H54 (cell line): ENCODE measurements at regions not wholly inside any gene's neighbourhood (a gene's known extent, or its start where the extent isn't known, plus 50 kb on each side); places are given as distances from the start of the nearest gene placed in this dataset.
"Not testable (repeated sequence)": the region's sequence is repeated elsewhere in the genome, so short reads cannot be mapped to it uniquely, and the experiment has no call there.

Experiments
- DNase-seq: peaks from one replicate; pipeline ENCODE4 v3.0.0; 2011; ENCODE audit warnings: low spot score, mixed read lengths; ENCODE audit not compliant: insufficient read length
- FAIRE-seq: peaks from 3 replicates; lab custom pipeline; 2011; peaks lifted over from hg19 to GRCh38; lab: Jason Lieb, UNC
- POLR2A ChIP-seq: IDR thresholded peaks from 2 replicates; pipeline ENCODE4 v1.6.1; 2011; ENCODE audit warnings: low read depth, mild to moderate bottlenecking, low read length

DNA sequence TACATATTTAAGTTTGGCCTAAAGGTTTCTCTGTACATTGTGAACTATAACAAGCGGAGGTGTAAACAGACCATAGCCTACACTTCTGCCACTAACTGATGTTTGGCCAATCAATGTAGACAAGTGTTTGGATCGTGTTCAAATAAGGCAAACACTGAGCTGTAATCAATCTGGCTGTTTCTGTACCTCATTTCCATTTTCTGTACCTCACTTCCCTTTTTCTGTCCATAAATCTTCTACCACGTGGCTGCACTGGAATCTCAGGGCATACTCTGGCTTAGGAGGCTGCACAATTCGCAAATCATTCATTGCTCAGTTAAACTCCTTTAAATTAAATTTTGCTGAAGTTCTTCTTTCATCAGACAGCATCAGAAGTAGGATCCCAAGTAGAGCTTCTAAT lies 140.9 kb downstream of the SLC25A46 start:
- DNase-seq (no peak), FAIRE-seq (no peak)
- no peak for TF ChIP-seq POLR2A

DNA sequence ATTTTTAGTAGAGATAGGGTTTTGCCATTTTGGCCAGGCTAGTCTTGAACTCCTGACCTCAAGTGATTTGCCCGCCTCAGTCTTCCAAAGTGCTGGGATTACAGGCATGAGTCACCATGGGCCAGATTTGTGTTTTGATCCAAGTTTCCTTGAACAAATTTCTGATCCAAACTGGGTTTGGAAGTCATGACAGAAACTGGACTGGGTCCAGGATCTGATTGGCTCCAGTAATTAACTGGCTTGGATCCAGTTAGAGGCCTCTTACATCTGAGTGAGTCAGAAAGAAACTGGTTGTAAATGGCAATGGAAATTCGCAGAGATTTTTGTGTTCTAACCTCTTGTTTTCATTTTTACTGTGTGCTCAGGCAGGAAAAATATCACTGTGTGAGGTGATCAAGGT lies 141.6 kb downstream of the SLC25A46 start:
- FAIRE-seq (no peak), DNase-seq (no peak)
- no peak for TF ChIP-seq POLR2A

DNA sequence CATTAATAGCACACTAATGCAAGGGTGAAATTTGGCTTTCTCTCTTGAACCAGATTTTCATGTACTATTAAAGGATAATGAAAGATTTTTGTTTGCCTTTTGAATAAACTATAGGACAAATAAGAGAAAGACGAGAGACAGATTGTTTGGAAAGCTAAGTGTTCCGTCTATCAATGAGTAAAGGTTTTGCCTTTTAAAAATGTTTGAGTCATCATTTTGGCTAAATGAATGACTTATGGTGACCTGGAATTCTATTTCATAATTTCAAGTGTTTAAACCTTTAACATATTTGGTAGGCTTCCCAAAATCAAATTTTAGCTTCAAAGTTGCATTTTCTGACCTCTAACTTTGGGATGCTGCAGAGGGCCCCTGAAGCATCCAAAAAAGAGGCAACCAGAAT lies 145.2 kb downstream of the SLC25A46 start:
- DNase-seq (no peak), FAIRE-seq (no peak)
- TF ChIP-seq POLR2A = no peak

DNA sequence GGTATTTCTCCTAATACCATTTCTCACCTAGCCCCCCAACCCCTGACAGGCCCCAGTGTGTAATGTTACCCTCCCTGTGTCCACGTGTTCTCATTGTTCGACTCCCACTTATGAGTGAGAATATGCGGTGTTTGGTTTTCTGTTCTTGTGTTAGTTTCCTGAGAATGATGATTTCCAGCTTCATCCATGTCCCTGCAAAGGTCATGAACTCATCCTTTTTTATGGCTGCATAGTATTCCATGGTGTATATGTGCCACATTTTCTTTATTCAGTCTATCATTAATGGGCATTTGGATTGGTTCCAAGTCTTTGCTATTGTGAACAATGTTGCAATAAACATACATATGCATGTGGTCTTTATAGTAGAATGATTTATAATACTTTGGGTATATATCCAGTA lies 148.4 kb downstream of the SLC25A46 start:
- not testable (repeated sequence) for FAIRE-seq, DNase-seq

DNA sequence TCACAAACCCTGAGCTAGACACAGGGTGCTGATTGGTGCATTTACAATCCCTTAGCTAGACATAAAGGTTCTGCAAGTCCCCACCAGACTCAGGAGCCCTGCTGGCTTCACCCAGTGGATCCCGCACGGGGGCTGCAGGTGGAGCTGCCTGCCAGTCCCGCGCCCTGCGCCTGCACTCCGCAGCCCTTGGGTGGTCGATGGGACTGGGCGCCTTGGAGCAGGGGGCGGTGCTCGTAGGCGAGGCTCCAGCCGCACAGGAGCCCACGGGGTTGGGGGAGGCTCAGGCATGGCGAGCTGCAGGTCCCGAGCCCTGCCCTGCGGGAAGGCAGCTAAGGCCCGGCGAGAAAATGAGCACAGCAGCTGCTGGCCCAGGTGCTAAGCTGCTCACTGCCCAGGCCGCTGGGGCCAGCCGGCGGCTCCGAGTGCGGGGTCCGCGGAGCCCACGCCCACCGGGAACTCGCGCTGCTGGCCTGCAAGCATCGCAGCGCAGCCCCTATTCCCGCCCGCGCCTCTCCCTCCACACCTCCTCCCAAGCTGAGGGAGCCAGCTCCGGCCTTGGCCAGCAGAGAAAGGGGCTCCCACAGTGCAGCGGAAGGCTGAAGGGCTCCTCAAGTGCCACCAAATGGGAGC lies 155.2 kb downstream of the SLC25A46 start:
- not testable (repeated sequence) for DNase-seq, FAIRE-seq

DNA sequence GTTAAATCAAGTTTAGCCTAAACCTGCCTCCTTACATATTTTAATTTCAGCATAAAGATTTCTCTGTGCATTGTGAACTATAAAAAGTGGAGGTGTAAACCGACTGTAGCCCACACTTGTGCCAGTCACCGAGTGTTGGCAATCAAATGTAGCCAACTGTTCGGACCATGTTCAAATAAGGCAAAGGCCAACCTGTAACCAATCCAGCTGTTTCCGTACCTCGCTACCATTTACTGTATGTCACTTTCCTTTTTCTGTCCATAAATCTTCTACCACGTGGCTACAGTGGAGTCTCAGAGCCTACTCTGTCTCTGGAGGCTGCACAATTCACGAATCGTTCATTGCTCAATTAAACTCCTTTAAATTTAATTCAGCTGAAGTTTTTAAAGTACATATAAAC lies 156.0 kb downstream of the SLC25A46 start:
- no peak for FAIRE-seq
- no peak for TF ChIP-seq POLR2A

DNA sequence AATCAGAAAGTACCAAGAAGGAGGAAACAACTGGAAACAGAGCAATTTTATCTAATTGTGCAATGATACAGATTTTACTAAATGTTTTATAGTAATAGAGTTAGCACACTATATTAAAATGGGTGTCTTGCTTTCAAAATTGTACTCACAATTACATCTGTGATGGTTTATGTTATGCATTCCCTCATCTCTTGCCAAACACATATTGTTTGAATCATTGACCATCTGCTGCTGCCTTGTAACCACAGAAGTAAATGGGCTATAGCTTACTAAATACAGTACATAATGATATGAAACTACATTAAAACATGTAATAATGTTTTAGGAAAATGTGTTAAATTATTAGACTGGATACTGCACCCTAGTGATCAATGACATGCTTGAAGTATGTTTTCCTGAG lies 158.1 kb downstream of the SLC25A46 start:
- DNase-seq = no peak
- TF ChIP-seq POLR2A = no peak
- FAIRE-seq = no peak

More for the DNA sequence above, 156.0 kb downstream of the SLC25A46 start:
- DNase-seq = no peak

DNA sequence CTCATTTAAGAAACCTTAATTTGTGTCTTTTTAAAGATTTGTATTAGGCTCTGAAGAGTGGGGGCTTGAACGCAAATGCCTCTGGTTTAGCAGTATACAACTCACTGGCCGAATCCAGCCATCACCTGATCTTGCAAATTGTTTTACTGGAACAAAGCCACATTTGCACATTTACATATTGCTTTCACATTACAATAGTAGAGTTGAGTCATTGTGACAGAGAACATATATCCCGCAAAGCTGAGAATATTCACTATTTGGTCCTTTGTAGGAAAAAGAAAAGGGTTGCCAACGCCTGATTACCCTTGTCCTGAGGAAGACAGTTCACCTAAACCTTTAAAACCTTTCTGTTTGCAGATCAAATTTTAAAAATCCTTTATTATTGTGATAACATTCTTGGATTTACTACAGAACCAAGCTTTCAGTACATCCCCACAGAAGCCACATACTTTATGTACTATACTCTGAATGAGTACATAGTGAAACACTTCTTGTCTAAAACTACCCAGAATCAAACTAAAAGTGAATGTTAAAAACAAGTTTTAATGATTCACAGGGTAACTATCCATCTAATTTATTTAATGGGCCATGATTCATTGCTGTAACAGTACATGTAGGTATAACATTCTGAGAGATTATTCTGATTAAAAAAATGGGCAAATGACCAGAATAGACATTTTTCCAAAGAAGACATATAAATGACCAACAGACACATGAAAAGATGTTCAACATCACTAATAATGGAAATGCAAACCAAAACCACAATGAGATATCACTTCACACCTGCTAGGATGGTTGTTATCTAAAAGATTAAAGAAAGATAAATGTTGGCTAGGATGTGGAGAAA lies 161.0 kb downstream of the SLC25A46 start:
- DNase-seq = no peak
- FAIRE-seq = no peak
- TF ChIP-seq POLR2A = no peak

DNA sequence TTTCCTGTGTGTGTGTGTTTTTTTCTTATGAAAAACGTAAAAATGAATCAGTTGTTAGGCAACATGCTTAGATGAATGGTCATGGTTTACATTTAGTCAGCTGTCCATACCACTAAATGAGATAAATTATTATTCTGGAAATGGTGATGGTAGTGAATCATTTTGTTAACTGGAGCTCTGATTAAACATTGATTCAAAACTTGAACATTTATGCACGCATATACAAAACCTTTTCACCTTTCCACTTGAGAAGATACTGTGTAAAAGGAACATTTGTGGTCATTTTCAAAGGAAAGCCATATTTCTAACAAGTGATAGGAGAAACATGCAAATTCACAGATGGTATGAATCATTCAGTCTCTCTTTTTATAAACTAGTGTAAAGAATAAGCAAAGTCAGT lies 162.0 kb downstream of the SLC25A46 start:
- DNase-seq = no peak
- no peak for TF ChIP-seq POLR2A
- FAIRE-seq = no peak

DNA sequence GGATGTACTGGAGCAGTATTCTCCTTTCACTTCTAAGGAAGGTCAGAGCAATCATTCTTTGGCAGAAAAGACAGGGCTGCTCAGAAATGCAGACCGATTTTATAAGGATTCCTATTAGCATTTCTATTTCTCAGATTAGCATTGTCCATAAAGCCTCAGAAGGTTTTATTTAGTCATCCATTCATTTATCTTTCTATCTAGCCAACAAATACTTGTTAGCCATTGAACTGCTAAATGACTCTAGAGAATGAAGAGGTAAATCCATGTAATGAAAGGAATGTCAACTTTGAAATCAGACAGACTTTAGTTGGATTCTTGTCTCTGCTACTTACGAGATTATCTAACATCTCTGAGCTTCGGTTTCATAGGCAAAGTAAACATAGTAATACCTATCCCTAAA lies 165.2 kb downstream of the SLC25A46 start:
- FAIRE-seq = no peak

DNA sequence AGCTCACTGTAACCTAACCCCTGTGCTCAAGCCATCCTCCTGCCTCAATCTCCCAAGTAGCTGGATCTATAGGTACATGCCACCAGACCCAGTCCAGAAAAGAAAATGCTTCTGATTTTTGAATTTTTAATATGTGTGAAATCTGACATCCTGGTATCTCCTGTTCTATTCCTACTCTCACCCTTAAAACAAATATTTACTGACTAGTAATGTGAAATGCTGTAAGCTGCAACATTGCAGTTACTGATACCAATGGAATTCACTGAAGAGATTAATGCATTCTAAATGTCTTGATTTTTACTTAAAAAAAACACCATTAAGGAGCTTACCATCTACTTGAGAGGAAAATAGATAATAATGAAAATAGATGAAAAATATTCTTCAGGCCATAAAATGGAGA lies 162.7 kb upstream of the TSLP start:
- no peak for TF ChIP-seq POLR2A
- DNase-seq (no peak), FAIRE-seq (no peak)

More for the DNA sequence above, 165.2 kb downstream of the SLC25A46 start:
- DNase-seq = no peak
- no peak for TF ChIP-seq POLR2A

DNA sequence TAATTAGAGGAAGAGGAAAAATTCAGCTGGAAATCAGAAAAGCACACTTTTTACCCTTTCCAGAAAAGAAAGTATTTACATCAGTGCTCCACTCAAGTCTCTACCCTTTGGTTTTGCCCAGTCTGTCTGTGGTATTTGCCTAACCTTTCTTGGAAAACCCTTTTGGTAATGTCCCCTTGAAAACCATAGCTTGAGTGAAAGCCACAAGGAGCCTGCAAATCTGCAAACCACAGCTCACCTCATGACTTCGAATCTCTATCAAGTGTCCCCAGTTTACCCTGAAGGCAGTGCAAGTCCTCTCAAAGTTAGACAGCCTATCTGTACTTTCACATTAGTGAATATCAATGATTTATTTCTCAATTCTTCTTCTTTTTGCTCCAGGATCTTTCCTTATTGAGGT lies 162.1 kb upstream of the TSLP start:
- FAIRE-seq (no peak), DNase-seq (no peak)
- TF ChIP-seq POLR2A = no peak

DNA sequence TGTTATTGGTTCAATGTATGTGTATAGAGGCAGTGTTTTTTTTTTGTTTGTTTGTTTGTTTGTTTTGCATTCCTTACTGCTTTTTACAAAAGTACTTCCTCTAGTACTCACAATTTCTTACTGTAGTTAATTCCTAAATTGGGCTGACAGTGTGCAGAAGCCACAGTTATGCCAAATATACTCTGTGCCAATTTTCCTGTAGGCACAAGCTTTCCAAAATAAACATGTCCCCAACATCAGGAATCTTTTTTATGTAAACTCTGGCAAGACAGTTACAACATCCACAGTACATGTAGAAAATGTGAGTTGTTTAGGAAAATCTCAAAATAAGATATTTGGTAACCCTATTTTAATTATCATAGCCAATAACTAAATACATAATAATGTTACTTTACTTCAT lies 161.6 kb upstream of the TSLP start:
- no peak for DNase-seq
- FAIRE-seq = no peak
- no peak for TF ChIP-seq POLR2A

DNA sequence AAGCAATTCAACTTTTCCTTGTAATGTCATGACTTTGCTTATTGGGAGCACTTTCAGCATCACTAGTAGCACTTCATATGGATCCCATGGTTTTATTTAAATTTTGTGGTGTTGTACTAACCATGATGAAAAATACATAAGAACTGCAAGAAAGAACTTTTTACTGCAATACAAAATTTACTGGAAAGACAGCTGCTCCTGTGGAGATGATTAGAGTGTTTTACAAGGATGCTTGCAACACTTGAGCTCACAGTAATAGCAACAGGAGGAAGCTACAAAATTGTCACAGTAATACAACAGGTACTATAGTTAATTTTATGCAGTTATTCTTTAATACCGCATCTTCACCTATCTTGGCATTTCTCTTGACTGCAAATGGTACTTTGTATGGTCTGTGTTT lies 158.3 kb upstream of the TSLP start:
- no peak for FAIRE-seq

More for the DNA sequence above, 158.3 kb upstream of the TSLP start:
- DNase-seq = no peak
- no peak for TF ChIP-seq POLR2A
